Stimulated activated CD4-positive, alpha-beta T cell treated with anti-CD3 and anti-CD28 coated beads, Interleukin-1b, Interleukin-23, amount 100 ng/mL, for 24 hours (primary cell): ENCODE measurements at regions not wholly inside any gene's neighbourhood (a gene's known extent, or its start where the extent isn't known, plus 50 kb on each side); places are given as distances from the start of the nearest gene placed in this dataset.
"Not testable (repeated sequence)": the region's sequence is repeated elsewhere in the genome, so short reads cannot be mapped to it uniquely, and the experiment has no call there.

Experiments used
- DNase-seq, 4 experiments: peaks; one replicate each; pipeline ENCODE4 v3.0.0-alpha.2; 2020; ENCODE audit warnings: low read depth in 4 of 4, low spot score in 1 of 4

- no peak for DNase-seq
Observed at GRCh38 chr5:29547236-29547865, 1646.1 kb upstream of the CDH6 start.

- DNase-seq, result no peak
Observed at GRCh38 chr5:29543501-29543900, 1650.0 kb upstream of the CDH6 start.

GRCh38 chr5:29524227-29524626 lies 1669.3 kb upstream of the CDH6 start:
- DNase-seq, result no peak

GRCh38 chr5:29518176-29518575 lies 1675.3 kb upstream of the CDH6 start:
- no peak for DNase-seq

- no peak for DNase-seq
Observed at GRCh38 chr5:29516224-29516623, 1677.3 kb upstream of the CDH6 start.

GRCh38 chr5:29508131-29508530 lies 1685.4 kb upstream of the CDH6 start:
- DNase-seq, result no peak

GRCh38 chr5:29504411-29504810 lies 1689.1 kb upstream of the CDH6 start:
- no peak for DNase-seq

- no peak for DNase-seq
Observed at GRCh38 chr5:29498860-29499259, 1694.6 kb upstream of the CDH6 start.

GRCh38 chr5:29498412-29498811 lies 1695.1 kb upstream of the CDH6 start:
- DNase-seq, result no peak

GRCh38 chr5:29485333-29485732 lies 1708.2 kb upstream of the CDH6 start:
- no peak for DNase-seq

- DNase-seq, result no peak
Observed at GRCh38 chr5:29469581-29469980, 1723.9 kb upstream of the CDH6 start.

- no peak for DNase-seq
Observed at GRCh38 chr5:29462241-29462640, 1731.2 kb upstream of the CDH6 start.

GRCh38 chr5:29460971-29461559 lies 1732.4 kb upstream of the CDH6 start:
- no peak for DNase-seq

- not testable (repeated sequence) for DNase-seq
Observed at GRCh38 chr5:29451004-29451403, 1742.5 kb upstream of the CDH6 start.

GRCh38 chr5:29414681-29415080 lies 1778.8 kb upstream of the CDH6 start:
- DNase-seq, result no peak

GRCh38 chr5:29412979-29413378 lies 1780.5 kb upstream of the CDH6 start:
- DNase-seq, result no peak

GRCh38 chr5:29402270-29402669 lies 1791.2 kb upstream of the CDH6 start:
- no peak for DNase-seq

- DNase-seq, result no peak
Observed at GRCh38 chr5:29389993-29390392, 1803.5 kb upstream of the CDH6 start.

GRCh38 chr5:29387384-29387783 lies 1806.1 kb upstream of the CDH6 start:
- no peak for DNase-seq

GRCh38 chr5:29382780-29383179 lies 1810.7 kb upstream of the CDH6 start:
- DNase-seq, result no peak

GRCh38 chr5:29380029-29380428 lies 1813.5 kb upstream of the CDH6 start:
- no peak for DNase-seq

- DNase-seq, result no peak
Observed at GRCh38 chr5:29379619-29380018, 1813.9 kb upstream of the CDH6 start.

- DNase-seq, result no peak
Observed at GRCh38 chr5:29378104-29378503, 1815.4 kb upstream of the CDH6 start.
